Keratinocyte (primary cell): ENCODE measurements at regions not wholly inside any gene's neighbourhood (a gene's known extent, or its start where the extent isn't known, plus 50 kb on each side); places are given as distances from the start of the nearest gene placed in this dataset.

Experiments
- DNase-seq: peaks from one replicate; pipeline ENCODE4 v3.0.0-alpha.2; 2011; ENCODE audit warnings: low read depth, missing footprints, low spot score
- FAIRE-seq: peaks from 2 replicates; lab custom pipeline; 2011; peaks lifted over from hg19 to GRCh38; lab: Jason Lieb, UNC
- H2AFZ ChIP-seq: 2 replicates; pipeline ENCODE4 v1.6.0; 2012; ENCODE audit warnings: low read length, control low read depth, inconsistent platforms; ENCODE audit not compliant: control insufficient read depth
- H3K27ac ChIP-seq: 2 replicates; pipeline ENCODE4 v1.5.1; 2011; ENCODE audit warnings: low read length; ENCODE audit not compliant: control insufficient read depth, insufficient read depth
- H3K27me3 ChIP-seq: 3 replicates; pipeline ENCODE4 v1.6.0; 2011; ENCODE audit warnings: low read length; ENCODE audit not compliant: control insufficient read depth, insufficient read depth; ENCODE audit errors: extremely low read depth
- H3K36me3 ChIP-seq, 2 experiments: 2 replicates in 1 of 2; 3 replicates in 1 of 2; pipeline ENCODE4 v1.5.1; 2011; ENCODE audit warnings: low read length in 2 of 2, mild to moderate bottlenecking in 1 of 2; ENCODE audit not compliant: control insufficient read depth in 2 of 2, insufficient read depth in 2 of 2; ENCODE audit errors: extremely low read depth in 1 of 2
- H3K4me1 ChIP-seq: 3 replicates; pipeline ENCODE4 v1.5.1; 2011; ENCODE audit warnings: low read length; ENCODE audit not compliant: control insufficient read depth, insufficient read depth; ENCODE audit errors: extremely low read depth
- H3K4me2 ChIP-seq: 3 replicates; pipeline ENCODE4 v1.6.0; 2011; ENCODE audit warnings: low read depth, low read length; ENCODE audit not compliant: control insufficient read depth, insufficient read depth; ENCODE audit errors: extremely low read depth
- H3K4me3 ChIP-seq, 3 experiments: fragments of 200-600 bp in 1 of 3; sonication (generic) in 1 of 3; 2 replicates in 2 of 3; 3 replicates in 1 of 3; pipeline ENCODE4 v1.5.1; 2011 to 2016; ENCODE audit warnings: low read length in 3 of 3, mild to moderate bottlenecking in 3 of 3, control low read depth in 2 of 3, inconsistent platforms in 1 of 3, low read depth in 1 of 3, mixed read lengths in 1 of 3, mixed run types in 1 of 3, moderate library complexity in 1 of 3; ENCODE audit not compliant: control insufficient read depth in 2 of 3, insufficient read depth in 2 of 3; ENCODE audit errors: extremely low read depth in 1 of 3
- H3K79me2 ChIP-seq: 2 replicates; pipeline ENCODE4 v1.6.0; 2012; ENCODE audit warnings: low read length; ENCODE audit not compliant: control insufficient read depth, insufficient read depth
- H3K9ac ChIP-seq: 3 replicates; pipeline ENCODE4 v1.6.0; 2011; ENCODE audit warnings: low read length; ENCODE audit not compliant: control insufficient read depth, insufficient read depth; ENCODE audit errors: extremely low read depth
- H3K9me1 ChIP-seq: 3 replicates; pipeline ENCODE4 v1.6.0; 2011; ENCODE audit warnings: low read length; ENCODE audit not compliant: control insufficient read depth, insufficient read depth; ENCODE audit errors: extremely low read depth
- H3K9me3 ChIP-seq: 2 replicates; pipeline ENCODE4 v1.5.1; 2012; ENCODE audit warnings: low read depth, low read length; ENCODE audit not compliant: control insufficient read depth
- H4K20me1 ChIP-seq: 3 replicates; pipeline ENCODE4 v1.6.0; 2011; ENCODE audit warnings: low read length; ENCODE audit not compliant: control insufficient read depth, insufficient read depth; ENCODE audit errors: extremely low read depth
- EZH2 ChIP-seq: IDR thresholded peaks from one replicate; pipeline ENCODE4 v1.6.1; 2012; ENCODE audit warnings: inconsistent platforms, mild to moderate bottlenecking, low read length, moderate library complexity
- dilution Hi-C: fragments of 300-500 bp; cut with MboI; formaldehyde crosslinking; loops from one replicate; pipeline ENCODE4 v1.7.0; 2020; ENCODE audit warnings: low sequenced_read_pairs; ENCODE audit not compliant: extremely low pct_ligation_motif_present
- TF ChIP-seq, protein P1 (sequence below), 3 experiments: IDR thresholded peaks in 1 of 3; conservative IDR thresholded peaks in 1 of 3; optimal IDR thresholded peaks in 1 of 3; 2 replicates in 2 of 3; 3 replicates in 1 of 3; pipeline versions ENCODE3 to v1.5.1; 2011; ENCODE audit warnings: low read length in 3 of 3, mild to moderate bottlenecking in 3 of 3, moderate library complexity in 2 of 3, control low read depth in 1 of 3, inconsistent platforms in 1 of 3; ENCODE audit not compliant: insufficient read depth in 2 of 3; ENCODE audit errors: extremely low read depth in 1 of 3

DNA sequence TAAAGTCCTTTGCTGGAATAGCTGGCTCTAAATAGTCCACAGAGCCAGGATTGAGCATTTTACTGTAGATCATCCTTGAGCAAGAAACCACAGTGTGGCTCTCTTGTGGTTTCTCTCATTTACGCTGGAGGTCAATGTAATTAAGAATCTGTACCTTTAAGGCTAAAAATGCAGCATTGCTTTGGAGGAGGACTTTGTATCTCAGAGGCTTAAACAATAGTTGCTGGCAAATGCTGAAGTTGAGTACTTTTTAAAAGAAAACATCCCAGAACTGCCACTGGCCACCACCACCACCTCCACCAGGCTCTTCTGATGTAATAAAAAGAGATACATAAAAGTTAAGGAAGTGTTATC is 177.3 kb upstream of the ADAMTSL1 start:
- no peaks in the 10 kb centered on the region for H3K9me3 ChIP-seq
- peak overlapping the region; percentile 84 for H3K4me2 ChIP-seq
- no peaks in the 10 kb centered on the region for H3K27me3 ChIP-seq
- dilution Hi-C loops, result no loop called here
- DNase-seq (no peak), FAIRE-seq (no peak)
- H3K9me1 ChIP-seq, result no peaks in the 10 kb centered on the region
- H3K4me3 ChIP-seq, result no peak overlapping the region
- H3K9ac ChIP-seq, result no peak overlapping the region
- H4K20me1 ChIP-seq, result no peaks in the 10 kb centered on the region
- peak overlapping the region; percentile 68 for H2AFZ ChIP-seq
- no peaks in the 10 kb centered on the region for H3K79me2 ChIP-seq
- no peak overlapping the region for H3K27ac ChIP-seq
- H3K4me1 ChIP-seq, result peaks cover 12% of the 10 kb centered on the region
- no peaks in the 10 kb centered on the region for H3K36me3 ChIP-seq
- TF ChIP-seq, protein P1, sequence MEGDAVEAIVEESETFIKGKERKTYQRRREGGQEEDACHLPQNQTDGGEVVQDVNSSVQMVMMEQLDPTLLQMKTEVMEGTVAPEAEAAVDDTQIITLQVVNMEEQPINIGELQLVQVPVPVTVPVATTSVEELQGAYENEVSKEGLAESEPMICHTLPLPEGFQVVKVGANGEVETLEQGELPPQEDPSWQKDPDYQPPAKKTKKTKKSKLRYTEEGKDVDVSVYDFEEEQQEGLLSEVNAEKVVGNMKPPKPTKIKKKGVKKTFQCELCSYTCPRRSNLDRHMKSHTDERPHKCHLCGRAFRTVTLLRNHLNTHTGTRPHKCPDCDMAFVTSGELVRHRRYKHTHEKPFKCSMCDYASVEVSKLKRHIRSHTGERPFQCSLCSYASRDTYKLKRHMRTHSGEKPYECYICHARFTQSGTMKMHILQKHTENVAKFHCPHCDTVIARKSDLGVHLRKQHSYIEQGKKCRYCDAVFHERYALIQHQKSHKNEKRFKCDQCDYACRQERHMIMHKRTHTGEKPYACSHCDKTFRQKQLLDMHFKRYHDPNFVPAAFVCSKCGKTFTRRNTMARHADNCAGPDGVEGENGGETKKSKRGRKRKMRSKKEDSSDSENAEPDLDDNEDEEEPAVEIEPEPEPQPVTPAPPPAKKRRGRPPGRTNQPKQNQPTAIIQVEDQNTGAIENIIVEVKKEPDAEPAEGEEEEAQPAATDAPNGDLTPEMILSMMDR (optimal IDR thresholded peaks at IDR 0.05 in 1 of 3, IDR thresholded peaks at IDR 0.05 in 1 of 3, conservative IDR thresholded peaks at IDR 0.05 in 1 of 3; ENCODE audit: extremely low read depth in 1 of 3, insufficient read depth in 2 of 3, low read length in 3 of 3), result no peak
- TF ChIP-seq EZH2, result no peak

DNA sequence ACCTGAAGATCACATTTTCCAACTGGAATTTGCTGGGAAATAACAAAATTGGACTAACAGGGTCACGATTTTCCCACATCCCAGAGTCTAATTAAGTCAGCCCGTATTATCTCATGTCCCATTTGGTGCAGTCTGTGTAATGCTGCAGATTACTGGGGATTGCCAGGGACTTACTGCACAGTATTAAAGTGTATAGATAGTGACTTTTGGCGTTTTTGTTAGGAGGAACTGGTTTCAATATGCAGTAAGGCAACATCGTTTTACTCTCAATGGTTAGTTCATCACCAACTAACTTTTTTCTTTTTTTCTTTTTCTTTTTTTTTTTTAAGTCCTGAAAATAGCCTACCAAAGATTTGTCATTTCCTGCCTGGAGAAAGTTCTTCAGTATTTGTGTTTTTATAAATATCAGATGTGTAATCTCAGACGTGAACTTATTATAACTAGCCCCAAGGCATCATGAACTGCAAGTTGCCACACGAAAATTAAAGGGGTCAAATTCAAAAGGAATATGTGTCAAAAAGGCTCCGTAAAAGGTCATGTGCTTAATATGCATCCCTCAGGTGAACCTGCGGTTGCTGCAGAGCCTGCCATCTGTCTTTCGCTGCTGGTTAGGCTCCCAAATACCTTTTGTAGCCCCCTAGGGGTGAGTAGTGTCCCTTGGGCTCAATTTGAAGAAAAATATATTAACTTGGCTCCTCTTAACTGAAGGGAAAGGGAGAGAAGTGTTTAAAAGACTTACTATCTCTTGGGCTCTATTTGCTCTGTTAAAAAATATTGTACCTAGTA is 176.7 kb upstream of the ADAMTSL1 start:
- Histone ChIP-seq H3K9ac (peak overlapping the region; percentile 3), H3K79me2 (no peaks in the 10 kb centered on the region), H4K20me1 (no peaks in the 10 kb centered on the region), H3K4me3 (peak overlapping the region in 2 of 3 experiments; percentile 23 to 43), H3K4me1 (peaks cover 12% of the 10 kb centered on the region), H3K36me3 (no peaks in the 10 kb centered on the region), H3K9me3 (no peaks in the 10 kb centered on the region), H3K9me1 (no peaks in the 10 kb centered on the region), H3K4me2 (peak overlapping the region; percentile 84), H2AFZ (peak overlapping the region; percentile 68), H3K27me3 (no peaks in the 10 kb centered on the region), H3K27ac (no peak overlapping the region)
- TF ChIP-seq, protein P1 (optimal IDR thresholded peaks at IDR 0.05 in 1 of 3, IDR thresholded peaks at IDR 0.05 in 1 of 3, conservative IDR thresholded peaks at IDR 0.05 in 1 of 3; ENCODE audit: extremely low read depth in 1 of 3, insufficient read depth in 2 of 3, low read length in 3 of 3), result peak; percentile 31 to 62 (median 33)
- no peak for TF ChIP-seq EZH2
- DNase-seq (peak; percentile 42), FAIRE-seq (no peak)
- dilution Hi-C loops, result no loop called here
